ENCODE measurements at regions not wholly inside any gene's neighbourhood (a gene's known extent, or its start where the extent isn't known, plus 50 kb on each side); places are given as distances from the start of the nearest gene placed in this dataset.
A peak's percentile ranks its signal among the peaks of the same experiment; 100 is the strongest.
"Not testable (repeated sequence)": the region's sequence is repeated elsewhere in the genome, so short reads cannot be mapped to it uniquely, and the experiment has no call there.

GRCh38 chr4:82090717-82091116 lies 283.1 kb downstream of the HNRNPD start:
- DNase-seq, result no peak

GRCh38 chr4:82084747-82085146 lies 289.0 kb downstream of the HNRNPD start:
- no peak for DNase-seq

- DNase-seq, result not testable (repeated sequence)
These were observed 296.3 kb downstream of the HNRNPD start for GRCh38 chr4:82077471-82077995.

DNA sequence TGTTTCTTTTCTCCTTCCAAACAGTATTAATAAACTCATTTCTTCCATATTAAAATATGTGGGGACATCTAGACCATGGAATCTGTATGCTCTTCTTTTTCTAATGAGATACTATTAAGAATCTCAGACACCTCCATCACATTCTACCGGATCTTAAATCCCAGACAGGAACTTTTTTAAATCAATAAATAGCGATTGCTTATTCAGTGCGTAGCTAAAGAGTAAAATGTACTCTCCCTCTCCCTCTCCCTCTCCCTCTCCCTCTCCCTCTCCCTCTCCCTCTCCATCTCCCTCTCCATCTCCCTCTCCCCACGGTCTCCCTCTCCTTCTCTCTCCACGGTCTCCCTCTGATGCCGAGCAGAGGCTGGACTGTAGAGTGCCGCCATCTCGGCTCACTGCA lies 297.0 kb downstream of the HNRNPD start:
- no peak for DNase-seq

DNA sequence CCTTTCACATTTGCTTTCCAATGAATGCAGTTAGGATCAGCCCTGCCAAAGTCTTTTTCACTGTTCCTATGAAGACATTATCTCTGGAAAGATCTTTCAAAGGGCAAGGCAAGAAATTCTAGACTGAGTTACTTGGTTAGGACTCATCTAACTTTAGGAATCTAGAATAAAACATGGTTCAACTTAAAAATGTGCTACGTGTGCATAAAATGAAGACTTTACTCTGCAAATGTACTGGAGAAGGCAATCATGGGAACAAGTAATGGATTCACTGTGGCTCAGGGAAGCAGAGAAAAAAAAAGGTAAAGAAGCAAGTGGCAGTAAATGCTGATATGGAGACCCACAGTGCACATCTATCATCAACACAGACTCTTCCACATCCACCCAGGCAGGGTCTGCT lies 297.4 kb downstream of the HNRNPD start:
- no peak for DNase-seq

DNA sequence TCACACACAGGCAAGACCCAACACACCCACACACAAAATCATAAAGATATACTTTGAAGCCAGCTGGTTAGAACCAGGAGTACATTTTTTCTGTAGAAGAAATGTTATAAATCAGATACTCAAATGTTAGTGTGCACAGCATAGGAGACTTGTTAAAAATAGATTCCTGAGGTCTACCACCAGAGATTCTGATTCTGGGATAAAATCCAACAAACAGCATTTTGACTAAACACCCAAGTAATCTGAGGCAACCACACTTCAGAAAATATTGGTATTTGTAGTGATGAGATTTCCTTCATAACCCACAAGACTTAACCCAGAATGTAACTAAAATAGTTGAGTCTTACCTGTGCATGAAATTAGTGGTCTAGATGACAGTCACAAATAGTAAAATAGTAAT lies 301.8 kb downstream of the HNRNPD start:
- DNase-seq, result no peak

- no peak for DNase-seq
These were observed 303.7 kb downstream of the HNRNPD start for GRCh38 chr4:82069883-82070638.

DNA sequence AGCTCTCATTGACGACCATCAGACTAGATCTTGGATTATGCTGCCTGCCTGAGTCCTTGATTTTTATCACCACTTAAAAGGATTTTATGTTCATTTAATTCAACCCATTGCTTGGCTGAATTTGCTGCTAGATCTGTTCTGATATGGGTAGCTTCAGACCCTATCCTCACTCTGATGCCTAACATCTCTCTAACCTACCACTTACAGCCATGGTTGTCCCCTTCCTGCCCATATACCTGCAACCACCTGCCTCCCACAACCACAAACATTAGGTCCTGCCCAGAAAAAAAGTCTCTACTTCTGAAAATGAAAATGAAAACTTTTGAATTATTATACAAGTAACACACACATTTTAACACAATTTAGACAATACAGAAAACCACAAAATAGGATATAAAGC lies 310.8 kb downstream of the HNRNPD start:
- no peak for DNase-seq

DNA sequence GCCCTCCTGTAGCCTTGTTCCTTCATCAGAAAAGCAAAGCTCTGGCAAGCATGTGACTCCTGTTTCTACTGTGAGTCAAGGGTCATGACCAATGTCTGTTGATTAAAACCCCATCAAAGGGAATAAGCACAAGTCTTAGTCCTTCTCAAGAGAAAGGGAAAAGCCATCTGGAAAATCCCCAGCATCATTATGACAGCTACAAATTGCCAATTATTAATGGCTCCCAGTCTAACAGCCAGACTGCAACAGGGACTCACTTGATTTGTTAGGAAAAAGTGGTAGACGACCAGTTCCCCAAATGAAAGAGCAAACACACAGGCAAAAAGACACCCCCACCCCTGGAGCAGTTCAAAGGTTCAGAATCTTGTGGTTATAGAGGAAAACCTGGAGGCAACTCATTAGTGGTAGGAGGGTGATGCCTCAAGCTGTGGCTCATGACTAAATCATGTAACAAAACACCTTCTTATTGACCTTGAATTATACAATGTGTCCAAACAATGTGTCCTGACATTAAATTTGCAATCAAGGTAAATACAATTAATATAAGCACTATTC lies 315.7 kb downstream of the HNRNPD start:
- DNase-seq, result no peak

GRCh38 chr4:82055156-82055555 lies 318.6 kb downstream of the HNRNPD start:
- no peak for DNase-seq

DNA sequence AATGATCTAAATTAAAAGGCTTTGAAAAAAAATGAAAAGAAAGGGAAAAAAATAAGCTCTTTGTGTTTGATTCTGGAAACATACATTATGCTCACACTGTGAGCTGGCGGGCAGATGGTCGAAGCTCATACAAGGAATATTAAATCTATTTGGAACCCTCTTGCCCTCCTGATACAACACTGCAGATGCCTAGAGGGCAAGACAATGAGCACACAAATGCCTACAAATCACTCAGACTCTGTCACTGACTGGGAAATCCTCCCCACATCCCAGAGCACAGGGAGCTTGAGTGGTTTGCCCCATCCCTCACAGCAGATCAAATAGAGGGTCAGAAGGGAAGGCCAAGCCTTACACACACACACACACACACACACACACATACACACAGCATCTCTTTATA lies 320.4 kb downstream of the HNRNPD start:
- DNase-seq, result no peak

DNA sequence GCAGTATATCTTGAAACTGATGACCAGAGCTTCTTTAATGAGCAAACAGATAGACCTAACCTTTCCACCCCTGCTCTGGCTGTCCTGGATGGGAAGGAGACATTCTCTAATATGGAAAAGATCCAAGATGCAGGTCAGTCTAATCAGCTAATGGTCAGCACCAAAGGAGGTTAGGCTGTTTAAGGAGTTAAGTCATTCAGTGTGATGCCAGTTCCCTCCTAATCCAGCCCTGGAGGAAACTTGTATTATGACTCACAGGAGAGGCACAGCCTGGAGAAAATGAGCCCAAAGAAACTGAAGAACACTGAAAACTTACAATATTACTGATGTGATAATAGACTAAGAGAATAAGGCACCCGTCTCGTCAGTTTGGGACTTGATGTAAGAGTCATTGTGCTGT lies 323.0 kb downstream of the HNRNPD start:
- DNase-seq, result no peak

DNA sequence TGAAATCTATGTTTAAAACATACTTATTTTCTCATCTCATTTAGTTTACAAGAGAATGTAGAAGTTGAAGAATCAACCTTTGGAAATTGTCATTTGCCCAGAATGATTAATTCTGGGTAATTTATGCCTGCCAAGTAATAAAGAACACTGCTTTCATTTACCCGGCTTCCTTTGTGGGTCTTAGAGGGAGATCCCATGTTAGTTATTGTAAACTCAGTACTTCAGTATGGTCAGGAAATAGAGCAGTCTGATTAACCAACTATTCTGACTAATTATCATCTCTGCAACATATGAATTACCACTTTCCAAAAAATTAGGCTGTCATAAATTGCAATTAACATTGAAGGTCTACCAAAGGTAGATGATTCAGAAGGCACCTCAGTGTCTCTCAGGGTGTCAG lies 324.5 kb downstream of the HNRNPD start:
- DNase-seq, result no peak

GRCh38 chr4:82047731-82048130 lies 326.1 kb downstream of the HNRNPD start:
- no peak for DNase-seq

DNA sequence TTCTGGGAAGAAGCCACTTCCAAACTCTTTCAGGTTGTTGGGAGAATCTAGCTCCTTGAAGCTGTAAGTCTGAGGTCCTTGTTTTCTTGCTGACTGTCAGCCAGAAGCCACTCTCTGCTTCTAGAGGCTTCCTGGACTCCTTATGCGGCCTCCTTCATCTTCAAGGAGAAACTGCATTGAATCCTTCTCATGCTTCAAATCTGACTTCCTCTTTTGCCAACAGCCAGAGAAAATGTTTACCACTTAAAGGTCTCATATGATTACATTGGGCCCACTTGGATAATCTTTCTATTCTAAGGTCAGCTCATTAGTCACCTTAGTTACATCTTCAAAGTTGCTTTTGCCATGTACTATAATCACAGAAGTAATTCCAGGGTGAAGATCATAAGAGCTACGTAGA lies 327.0 kb downstream of the HNRNPD start:
- no peak for DNase-seq

- DNase-seq, result no peak
These were observed 328.5 kb downstream of the HNRNPD start for GRCh38 chr4:82045267-82045666.

- DNase-seq, result peak; percentile 21 to 80 (median 66)
These were observed 329.4 kb downstream of the HNRNPD start for GRCh38 chr4:82044141-82044993.

DNA sequence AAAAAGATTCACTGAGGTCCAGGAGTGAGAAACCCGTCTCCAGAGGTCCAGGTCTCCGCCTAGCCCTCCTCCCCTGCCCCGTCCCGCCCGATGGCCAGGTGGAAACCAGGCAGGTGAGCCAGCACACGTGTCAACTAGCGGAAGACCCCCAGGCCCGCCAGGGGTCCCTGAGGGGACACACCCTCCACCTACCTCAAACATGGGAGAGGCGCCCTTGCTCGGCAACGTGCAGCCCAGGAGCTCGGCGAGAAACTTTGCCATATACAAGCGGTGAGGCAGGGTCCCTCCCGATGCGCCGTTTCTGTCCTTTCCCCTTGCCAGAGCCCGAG lies 330.0 kb downstream of the HNRNPD start:
- peak in 1 of 3 donors; percentile 4 for DNase-seq

- DNase-seq, result no peak
These were observed 330.5 kb downstream of the HNRNPD start for GRCh38 chr4:82043081-82043808.

DNA sequence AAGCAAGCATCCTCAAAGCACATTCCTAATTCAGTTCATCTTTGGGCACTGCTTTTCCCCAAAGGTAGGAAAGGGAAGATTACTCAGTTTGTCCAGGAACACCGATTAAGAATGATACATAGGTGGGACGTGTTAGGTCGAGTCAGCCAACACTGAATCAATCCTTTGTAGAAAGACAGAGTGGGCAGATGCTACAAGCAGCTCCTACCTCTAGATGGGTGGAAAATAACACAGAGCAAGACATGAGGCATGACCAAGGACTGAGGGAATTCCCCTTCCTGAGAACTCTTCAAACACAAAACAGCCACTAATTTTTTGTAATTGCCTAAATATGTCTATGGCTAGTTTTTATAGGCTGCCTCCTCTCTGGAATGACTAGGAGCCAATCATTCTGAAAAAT lies 331.7 kb downstream of the HNRNPD start:
- no peak for DNase-seq

GRCh38 chr4:82038936-82039335 lies 334.9 kb downstream of the HNRNPD start:
- no peak for DNase-seq

GRCh38 chr4:82036181-82036580 lies 337.6 kb downstream of the HNRNPD start:
- no peak for DNase-seq

All from muscle of back (tissue), 3 donors.